Activated naive CD8-positive, alpha-beta T cell treated with anti-CD3 and anti-CD28 coated beads, Interleukin-2, amount 50 U/mL, for 16 hours (primary cell): ENCODE measurements at regions not wholly inside any gene's neighbourhood (a gene's known extent, or its start where the extent isn't known, plus 50 kb on each side); places are given as distances from the start of the nearest gene placed in this dataset.
"Not testable (repeated sequence)": the region's sequence is repeated elsewhere in the genome, so short reads cannot be mapped to it uniquely, and the experiment has no call there.

ENCODE experiments used
- DNase-seq: peaks from one replicate; pipeline ENCODE4 v3.0.0-alpha.2; 2020; ENCODE audit warnings: low read depth, low spot score

- DNase-seq: no peak
These were observed 483.5 kb downstream of the TMEM232 start for GRCh38 chr5:110242950-110243349.

- DNase-seq: no peak
These were observed 477.6 kb downstream of the TMEM232 start for GRCh38 chr5:110248921-110249320.

- no peak for DNase-seq
These were observed 476.1 kb downstream of the TMEM232 start for GRCh38 chr5:110250355-110250754.

GRCh38 chr5:110250755-110251154, 475.7 kb downstream of the TMEM232 start:
- DNase-seq: no peak

GRCh38 chr5:110251366-110251765, 475.1 kb downstream of the TMEM232 start:
- DNase-seq: no peak

- DNase-seq: no peak
These were observed 471.3 kb downstream of the TMEM232 start for GRCh38 chr5:110255194-110255593.

GRCh38 chr5:110256298-110256697, 470.2 kb downstream of the TMEM232 start:
- no peak for DNase-seq

- no peak for DNase-seq
These were observed 468.5 kb downstream of the TMEM232 start for GRCh38 chr5:110257971-110258370.

- no peak for DNase-seq
These were observed 467.8 kb downstream of the TMEM232 start for GRCh38 chr5:110258460-110259216.

- no peak for DNase-seq
These were observed 463.7 kb downstream of the TMEM232 start for GRCh38 chr5:110262749-110263148.

GRCh38 chr5:110264661-110265060, 461.8 kb downstream of the TMEM232 start:
- no peak for DNase-seq

- no peak for DNase-seq
These were observed 461.3 kb downstream of the TMEM232 start for GRCh38 chr5:110265162-110265561.

GRCh38 chr5:110267714-110268113, 458.8 kb downstream of the TMEM232 start:
- DNase-seq: no peak

- no peak for DNase-seq
These were observed 458.2 kb downstream of the TMEM232 start for GRCh38 chr5:110268283-110268682.

GRCh38 chr5:110268985-110269384, 457.5 kb downstream of the TMEM232 start:
- no peak for DNase-seq

GRCh38 chr5:110269478-110270142, 456.9 kb downstream of the TMEM232 start:
- no peak for DNase-seq

- no peak for DNase-seq
These were observed 450.6 kb downstream of the TMEM232 start for GRCh38 chr5:110275878-110276277.

- not testable (repeated sequence) for DNase-seq
These were observed 448.0 kb downstream of the TMEM232 start for GRCh38 chr5:110278449-110278848.

GRCh38 chr5:110284121-110284520, 442.4 kb downstream of the TMEM232 start:
- not testable (repeated sequence) for DNase-seq

GRCh38 chr5:110288766-110289511, 437.5 kb downstream of the TMEM232 start:
- no peak for DNase-seq

GRCh38 chr5:110289512-110289810, 437.0 kb downstream of the TMEM232 start:
- no peak for DNase-seq

- no peak for DNase-seq
These were observed 435.9 kb downstream of the TMEM232 start for GRCh38 chr5:110290542-110290941.

GRCh38 chr5:110294281-110294680, 432.2 kb downstream of the TMEM232 start:
- DNase-seq: no peak
